HG03342 (cell line): ENCODE measurements at regions not wholly inside any gene's neighbourhood (a gene's known extent, or its start where the extent isn't known, plus 50 kb on each side); places are given as distances from the start of the nearest gene placed in this dataset.
"Not testable (repeated sequence)": the region's sequence is repeated elsewhere in the genome, so short reads cannot be mapped to it uniquely, and the experiment has no call there.

Source experiments
- ATAC-seq: cut with Tn5 transposase; IDR thresholded peaks from one replicate; pipeline ENCODE4 v1.9.1; 2021; ENCODE audit warnings: mild to moderate bottlenecking, moderate library complexity; ENCODE audit not compliant: unreplicated experiment

DNA sequence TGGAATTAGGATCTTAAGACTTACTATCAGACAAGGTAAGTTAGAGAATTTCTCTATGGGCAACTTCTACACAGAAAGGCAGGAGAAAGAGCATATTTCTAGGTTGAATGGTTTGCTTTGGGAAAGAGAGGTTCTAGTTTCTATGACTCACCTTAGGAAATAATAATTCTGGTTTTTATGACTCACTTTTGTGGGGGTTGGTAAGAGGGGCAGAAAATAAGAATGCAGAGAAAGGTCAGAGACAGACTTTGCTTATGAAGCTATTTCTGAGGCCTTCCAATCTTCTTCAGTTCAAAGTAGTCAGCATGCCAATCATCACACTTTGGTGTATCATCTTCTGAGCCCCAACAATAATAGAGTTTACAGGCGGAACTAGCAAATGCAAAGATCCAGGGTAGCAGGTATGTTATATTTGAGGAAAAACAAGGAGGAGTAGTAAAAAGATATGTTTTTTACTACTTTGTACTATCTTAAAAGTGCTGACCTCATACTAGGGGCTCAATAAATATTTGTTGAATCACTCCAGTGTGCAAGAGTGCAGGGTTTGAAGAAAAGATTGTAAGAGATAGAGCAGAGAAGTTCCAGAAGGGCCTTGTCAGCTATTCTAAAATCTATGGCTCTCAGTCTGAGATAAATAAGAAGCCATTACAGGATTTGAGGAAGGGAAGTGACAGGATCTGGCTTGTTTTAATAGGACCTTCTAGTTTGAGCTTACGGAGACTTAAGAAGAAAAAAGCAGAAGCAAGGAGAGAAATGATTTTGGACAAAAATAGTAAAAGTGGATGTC is 56.7 kb upstream of the LRFN5 start:
- no peak for ATAC-seq

GRCh38 chr14:41549282-41549681 is 57.4 kb upstream of the LRFN5 start:
- ATAC-seq: no peak

DNA sequence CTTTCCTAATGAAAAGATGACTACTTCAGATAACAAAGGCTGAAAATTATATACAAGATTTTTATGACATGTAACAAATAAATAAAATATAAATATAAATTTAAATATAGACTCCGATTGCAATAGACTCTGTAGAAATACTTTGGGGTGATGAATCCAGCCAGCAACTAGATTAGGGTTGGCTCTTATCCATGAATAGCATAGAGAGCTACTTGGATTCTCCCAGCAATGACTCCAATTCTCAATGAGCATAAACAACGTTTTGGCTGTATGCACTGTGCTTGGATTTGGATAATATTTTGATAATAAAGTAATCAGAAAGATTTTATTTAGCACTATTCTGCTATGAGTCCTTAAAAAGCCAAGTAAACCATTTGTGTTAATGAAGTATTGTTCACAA is 58.0 kb upstream of the LRFN5 start:
- ATAC-seq: no peak

DNA sequence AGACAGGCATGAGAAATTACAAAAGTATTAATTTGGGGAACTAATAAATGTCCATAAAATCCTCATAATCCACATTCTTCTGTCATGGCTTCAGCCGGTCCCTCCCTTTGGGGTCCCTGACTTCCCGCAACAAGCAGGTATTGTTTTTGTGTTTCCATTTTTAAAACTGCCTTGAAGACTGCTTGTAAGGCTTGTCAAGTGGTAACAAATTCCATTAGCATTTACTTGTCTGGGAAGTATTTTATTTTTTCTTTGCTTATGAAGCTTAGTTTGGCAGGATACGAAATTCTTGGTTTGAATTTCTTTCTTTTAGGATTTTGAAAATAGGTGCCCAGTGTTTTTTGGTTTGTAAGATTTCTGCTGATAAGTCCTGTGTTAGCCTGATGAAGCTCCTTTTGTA is 65.3 kb upstream of the LRFN5 start:
- no peak for ATAC-seq

DNA sequence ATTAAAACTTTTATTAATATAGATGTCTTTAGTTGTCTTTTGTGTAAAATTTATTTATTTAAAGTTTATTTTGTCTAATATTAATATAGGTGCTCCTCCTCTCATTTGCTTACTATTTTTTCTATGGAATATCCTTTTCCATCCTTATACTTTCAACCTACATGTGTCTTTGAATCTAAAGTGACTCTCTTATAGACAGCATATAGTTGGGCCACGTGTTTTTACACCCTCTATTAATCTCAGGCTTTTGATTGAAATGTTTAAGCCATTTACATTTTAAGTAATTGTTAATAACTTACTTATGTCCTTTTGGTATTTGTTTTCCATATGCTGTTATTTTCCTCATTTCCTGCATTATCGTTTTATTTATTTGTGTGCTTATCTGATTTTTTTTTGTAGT is 74.4 kb upstream of the LRFN5 start:
- ATAC-seq: no peak

GRCh38 chr14:41521891-41522290 is 84.8 kb upstream of the LRFN5 start:
- no peak for ATAC-seq

GRCh38 chr14:41518030-41518429 is 88.6 kb upstream of the LRFN5 start:
- ATAC-seq: not testable (repeated sequence)

DNA sequence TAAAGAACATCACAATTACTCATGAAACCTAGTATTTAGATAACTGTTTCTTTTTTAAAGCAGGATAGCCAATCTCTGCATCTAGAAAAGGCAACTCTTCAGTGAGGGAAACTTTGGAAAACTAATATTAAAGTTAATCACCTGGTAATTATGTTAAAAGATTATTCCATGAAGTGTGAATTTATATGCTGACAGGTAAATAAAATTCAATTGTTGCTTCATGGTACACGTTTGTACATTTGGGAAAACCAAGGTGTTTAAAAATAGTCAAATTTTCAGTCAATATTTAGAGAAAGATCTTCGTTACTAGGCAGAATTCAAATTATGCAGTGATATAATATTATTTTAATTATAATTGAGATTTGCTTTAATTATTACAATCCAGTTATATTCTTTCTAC is 100.1 kb upstream of the LRFN5 start:
- ATAC-seq: no peak

GRCh38 chr14:41505491-41505890 is 101.2 kb upstream of the LRFN5 start:
- no peak for ATAC-seq

DNA sequence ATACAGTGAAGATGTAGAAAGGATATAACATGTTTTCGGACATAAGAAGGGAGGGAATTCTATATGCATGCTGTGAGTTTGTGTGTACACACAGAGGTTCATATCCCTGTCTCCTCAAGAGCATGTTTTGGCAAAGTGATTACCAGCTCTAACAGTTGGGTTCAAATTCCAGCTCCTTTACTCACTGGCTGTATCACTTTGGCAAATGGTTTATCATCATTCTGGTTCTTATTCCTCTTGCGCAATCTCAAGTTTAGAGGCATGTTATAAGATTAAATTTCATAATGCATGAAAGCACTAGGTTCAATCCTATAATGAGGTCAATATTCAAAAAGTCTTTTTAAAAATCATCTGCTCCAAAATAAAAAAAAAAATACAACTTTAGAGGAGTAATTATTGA is 107.7 kb upstream of the LRFN5 start:
- no peak for ATAC-seq

GRCh38 chr14:41490323-41490722 is 116.4 kb upstream of the LRFN5 start:
- no peak for ATAC-seq

GRCh38 chr14:41489315-41489972 is 117.2 kb upstream of the LRFN5 start:
- no peak for ATAC-seq

DNA sequence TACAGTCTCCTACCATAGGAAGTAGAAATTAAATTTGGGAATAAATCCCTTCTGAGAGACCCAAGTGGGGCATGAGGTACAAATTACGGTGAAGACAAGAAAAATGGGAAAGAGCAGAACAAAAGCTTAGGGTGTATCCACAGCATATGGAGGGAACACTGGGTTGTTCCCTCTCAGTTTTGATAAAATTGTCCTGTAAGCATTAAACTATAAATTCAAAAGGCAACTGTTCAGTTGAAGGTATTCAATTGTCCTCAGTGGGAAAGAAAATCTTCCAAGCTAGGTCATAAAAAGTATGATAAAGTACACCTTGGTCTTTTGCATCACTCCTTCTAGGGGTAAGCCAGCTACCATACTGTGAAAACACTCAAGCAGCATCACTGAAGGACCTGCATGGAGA is 118.3 kb upstream of the LRFN5 start:
- no peak for ATAC-seq

DNA sequence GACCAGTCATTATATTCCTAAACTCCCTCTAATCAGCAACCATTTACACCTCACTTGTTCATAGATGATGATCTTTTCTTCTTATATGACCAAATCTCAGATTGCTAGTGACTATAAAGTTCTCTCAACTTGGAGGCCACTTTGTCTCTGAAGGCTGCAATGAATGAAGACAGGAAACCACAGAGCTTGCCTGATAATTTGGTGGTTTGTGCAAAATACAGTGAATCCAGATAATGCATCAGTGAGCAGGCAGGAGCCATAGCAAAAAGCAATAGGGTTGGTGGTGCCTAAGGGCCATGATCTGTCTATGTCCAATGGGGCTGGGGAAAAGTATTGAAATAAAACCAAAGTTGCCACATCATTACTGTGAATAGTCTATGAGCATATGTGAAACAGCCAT is 123.8 kb upstream of the LRFN5 start:
- no peak for ATAC-seq

DNA sequence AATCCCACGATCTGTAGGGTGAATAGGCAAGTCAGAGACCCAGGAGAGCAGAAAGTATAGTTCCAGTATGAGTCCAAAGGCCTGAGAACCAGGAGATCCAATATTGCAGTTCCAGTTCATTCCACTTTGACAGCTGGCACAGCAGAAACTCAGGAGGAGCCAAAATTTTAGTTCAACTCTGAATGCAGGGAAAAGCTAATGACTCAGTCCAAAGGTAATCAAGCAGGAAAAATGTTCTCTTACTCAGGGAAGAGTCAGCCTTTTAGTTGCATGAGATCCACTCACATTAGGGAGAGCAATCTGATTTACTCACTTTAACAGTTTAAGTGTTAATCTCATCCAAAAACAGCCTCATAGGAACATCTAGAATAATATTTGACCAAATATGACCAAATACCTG is 130.2 kb upstream of the LRFN5 start:
- no peak for ATAC-seq

GRCh38 chr14:41461380-41461779 is 145.3 kb upstream of the LRFN5 start:
- no peak for ATAC-seq

- no peak for ATAC-seq
Measured at GRCh38 chr14:41457393-41457792, 149.3 kb upstream of the LRFN5 start.

DNA sequence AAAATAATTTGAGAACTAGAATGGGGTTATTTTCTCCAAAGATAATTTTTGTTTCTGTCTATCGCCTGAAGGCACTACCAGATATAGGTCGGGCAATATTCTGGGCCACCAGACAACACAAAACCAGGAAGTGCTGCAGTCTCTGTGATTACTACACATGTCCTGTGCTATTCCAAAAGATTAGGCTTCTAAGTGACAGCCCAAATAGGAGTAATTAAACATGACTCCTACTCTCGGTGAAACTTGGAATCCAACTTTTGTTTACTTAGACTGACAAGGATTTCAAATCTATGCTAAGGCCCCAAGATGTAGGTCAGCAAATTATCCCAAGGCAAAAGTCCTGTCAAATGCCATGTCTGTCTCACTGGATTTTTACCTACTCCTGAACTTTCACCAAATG is 157.6 kb upstream of the LRFN5 start:
- no peak for ATAC-seq

GRCh38 chr14:41446008-41446407 is 160.7 kb upstream of the LRFN5 start:
- no peak for ATAC-seq

GRCh38 chr14:41423503-41423902 is 183.2 kb upstream of the LRFN5 start:
- ATAC-seq: no peak

DNA sequence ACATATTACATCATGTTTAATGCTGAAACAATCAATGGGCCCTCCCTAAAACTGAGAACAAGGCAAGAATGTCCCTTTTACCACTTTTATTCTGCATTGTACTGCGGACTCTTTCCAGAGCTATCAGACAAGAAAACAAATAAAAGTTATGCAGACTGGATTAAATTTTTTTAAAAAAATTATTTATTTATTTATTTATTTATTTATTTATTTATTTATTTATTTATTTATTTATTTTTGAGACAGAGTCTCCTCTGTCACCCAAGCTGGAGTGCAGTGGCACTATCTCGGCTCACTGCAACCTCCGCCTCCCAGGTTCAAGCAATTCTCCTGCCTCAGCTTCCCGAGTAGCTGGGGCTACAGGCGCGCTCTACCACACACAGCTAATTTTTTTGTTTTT is 185.4 kb upstream of the LRFN5 start:
- ATAC-seq: not testable (repeated sequence)

- ATAC-seq: no peak
Measured at GRCh38 chr14:41419709-41420108, 187.0 kb upstream of the LRFN5 start.

- ATAC-seq: no peak
Measured at GRCh38 chr14:41418851-41419250, 187.8 kb upstream of the LRFN5 start.
